ENCODE measurements at regions not wholly inside any gene's neighbourhood (a gene's known extent, or its start where the extent isn't known, plus 50 kb on each side); places are given as distances from the start of the nearest gene placed in this dataset.

GRCh38 chr17:56076980-56077379, 76.3 kb upstream of the ANKFN1 start:
- TF ChIP-seq CTCF (IDR thresholded peaks at IDR 0.05) (no peak), POLR2A (IDR thresholded peaks at IDR 0.05; ENCODE audit: low read depth) (no peak)
